Neutrophil (primary cell): ENCODE measurements at regions not wholly inside any gene's neighbourhood (a gene's known extent, or its start where the extent isn't known, plus 50 kb on each side); places are given as distances from the start of the nearest gene placed in this dataset.

Experiments
- H3K27ac ChIP-seq: fragments of 200-600 bp; sonication (generic); 2 replicates; pipeline ENCODE4 v1.5.1; 2016; ENCODE audit warnings: mild to moderate bottlenecking, moderate library complexity
- H3K27me3 ChIP-seq: fragments of 200-600 bp; sonication (generic); 2 replicates; pipeline ENCODE4 v1.6.0; 2016; ENCODE audit warnings: mild to moderate bottlenecking
- H3K36me3 ChIP-seq: fragments of 200-600 bp; sonication (generic); 2 replicates; pipeline ENCODE4 v1.5.1; 2017
- H3K4me1 ChIP-seq, 2 experiments: fragments of 200-600 bp in 1 of 2; sonication (generic) in 1 of 2; 1 replicate in 1 of 2; 2 replicates in 1 of 2; pipeline versions ENCODE4 v1.5.1 to v1.6.1; 2013 to 2016; ENCODE audit warnings: low read depth in 1 of 2, low read length in 1 of 2, mild to moderate bottlenecking in 1 of 2, moderate library complexity in 1 of 2; ENCODE audit not compliant: control insufficient read depth in 1 of 2, insufficient read depth in 1 of 2
- H3K4me3 ChIP-seq, 2 experiments: fragments of 200-600 bp in 1 of 2; sonication (generic) in 1 of 2; 1 replicate in 1 of 2; 2 replicates in 1 of 2; pipeline ENCODE4 v1.5.1; 2013 to 2016; ENCODE audit warnings: low read depth in 1 of 2, low read length in 1 of 2, mild to moderate bottlenecking in 1 of 2, moderate library complexity in 1 of 2
- H3K9me3 ChIP-seq: fragments of 200-600 bp; sonication (generic); 2 replicates; pipeline ENCODE4 v1.5.1; 2016
- TF ChIP-seq, protein P1 (sequence below): fragments of 200-600 bp; sonication (generic); IDR thresholded peaks from 2 replicates; pipeline ENCODE4 v1.5.1; 2016; ENCODE audit warnings: antibody characterized with exemption

DNA sequence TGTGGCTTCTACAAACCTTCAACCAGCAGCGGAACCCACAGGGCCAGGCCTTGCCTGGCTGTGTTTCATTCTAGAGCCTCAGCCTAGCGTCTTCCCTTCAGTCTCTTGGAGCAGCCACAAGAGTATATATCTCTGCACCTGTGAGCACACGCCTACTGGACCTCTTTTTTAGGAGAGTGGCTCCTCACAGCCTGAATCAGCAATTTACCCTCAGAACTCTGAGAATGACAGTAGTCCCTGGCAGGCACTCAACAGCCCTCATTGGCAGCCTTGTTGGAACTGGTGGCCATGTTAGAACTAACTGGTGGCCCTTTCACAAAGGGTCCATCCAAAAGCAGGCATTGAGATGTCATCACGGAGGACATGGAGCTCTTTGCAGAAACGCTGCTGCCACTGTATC lies 138.9 kb downstream of the BCOR start:
- Histone ChIP-seq H3K36me3 (no peaks in the 10 kb centered on the region), H3K4me1 (peaks cover 9 to 14% of the 10 kb centered on the region in 2 experiments), H3K27ac (no peak overlapping the region), H3K9me3 (no peaks in the 10 kb centered on the region), H3K4me3 (no peak overlapping the region), H3K27me3 (no peaks in the 10 kb centered on the region)
- TF ChIP-seq, protein P1, sequence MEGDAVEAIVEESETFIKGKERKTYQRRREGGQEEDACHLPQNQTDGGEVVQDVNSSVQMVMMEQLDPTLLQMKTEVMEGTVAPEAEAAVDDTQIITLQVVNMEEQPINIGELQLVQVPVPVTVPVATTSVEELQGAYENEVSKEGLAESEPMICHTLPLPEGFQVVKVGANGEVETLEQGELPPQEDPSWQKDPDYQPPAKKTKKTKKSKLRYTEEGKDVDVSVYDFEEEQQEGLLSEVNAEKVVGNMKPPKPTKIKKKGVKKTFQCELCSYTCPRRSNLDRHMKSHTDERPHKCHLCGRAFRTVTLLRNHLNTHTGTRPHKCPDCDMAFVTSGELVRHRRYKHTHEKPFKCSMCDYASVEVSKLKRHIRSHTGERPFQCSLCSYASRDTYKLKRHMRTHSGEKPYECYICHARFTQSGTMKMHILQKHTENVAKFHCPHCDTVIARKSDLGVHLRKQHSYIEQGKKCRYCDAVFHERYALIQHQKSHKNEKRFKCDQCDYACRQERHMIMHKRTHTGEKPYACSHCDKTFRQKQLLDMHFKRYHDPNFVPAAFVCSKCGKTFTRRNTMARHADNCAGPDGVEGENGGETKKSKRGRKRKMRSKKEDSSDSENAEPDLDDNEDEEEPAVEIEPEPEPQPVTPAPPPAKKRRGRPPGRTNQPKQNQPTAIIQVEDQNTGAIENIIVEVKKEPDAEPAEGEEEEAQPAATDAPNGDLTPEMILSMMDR, result no peak

GRCh38 chrX:39960219-39960618 lies 137.5 kb downstream of the BCOR start:
- H3K4me3 ChIP-seq, result no peak overlapping the region
- H3K27ac ChIP-seq, result no peak overlapping the region
- no peaks in the 10 kb centered on the region for H3K9me3 ChIP-seq
- TF ChIP-seq, protein P1, result no peak
- H3K4me1 ChIP-seq, result peaks cover 2 to 5% of the 10 kb centered on the region in 2 experiments
- H3K27me3 ChIP-seq, result no peaks in the 10 kb centered on the region
- H3K36me3 ChIP-seq, result no peaks in the 10 kb centered on the region

DNA sequence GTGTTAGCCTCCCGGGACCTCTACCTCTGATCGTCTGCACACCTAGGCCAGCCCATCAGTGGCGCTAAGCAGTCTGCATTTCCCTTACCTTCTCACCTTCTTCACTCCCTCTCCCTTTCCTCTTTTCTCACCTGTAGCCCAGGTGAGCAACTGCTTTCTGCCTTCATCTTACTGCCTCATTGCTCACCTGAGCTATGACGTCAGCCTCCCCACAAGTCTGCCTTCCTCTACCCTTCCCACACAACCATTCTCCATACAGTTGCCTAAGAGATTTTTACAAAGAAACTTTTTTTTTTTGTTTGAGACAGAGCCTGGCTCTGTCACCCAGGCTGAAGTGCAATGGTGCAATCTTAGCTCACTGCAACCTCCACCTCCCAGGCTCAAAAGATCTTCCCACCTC lies 136.3 kb downstream of the BCOR start:
- Histone ChIP-seq H3K27ac (no peak overlapping the region), H3K36me3 (no peaks in the 10 kb centered on the region), H3K4me3 (no peak overlapping the region), H3K4me1 (no peaks in the 10 kb centered on the region), H3K27me3 (no peaks in the 10 kb centered on the region), H3K9me3 (no peaks in the 10 kb centered on the region)
- TF ChIP-seq, protein P1, result no peak

- Histone ChIP-seq H3K4me3 (no peak overlapping the region), H3K9me3 (no peaks in the 10 kb centered on the region), H3K4me1 (no peaks in the 10 kb centered on the region), H3K36me3 (no peaks in the 10 kb centered on the region), H3K27me3 (no peaks in the 10 kb centered on the region), H3K27ac (no peak overlapping the region)
- TF ChIP-seq, protein P1, result no peak
Measured at GRCh38 chrX:39965051-39965573, 132.6 kb downstream of the BCOR start.

GRCh38 chrX:39966176-39966575 lies 131.6 kb downstream of the BCOR start:
- no peaks in the 10 kb centered on the region for H3K36me3 ChIP-seq
- H3K27ac ChIP-seq, result no peak overlapping the region
- H3K4me3 ChIP-seq, result no peak overlapping the region
- no peaks in the 10 kb centered on the region for H3K27me3 ChIP-seq
- TF ChIP-seq, protein P1, result no peak
- no peaks in the 10 kb centered on the region for H3K9me3 ChIP-seq
- H3K4me1 ChIP-seq, result no peaks in the 10 kb centered on the region

DNA sequence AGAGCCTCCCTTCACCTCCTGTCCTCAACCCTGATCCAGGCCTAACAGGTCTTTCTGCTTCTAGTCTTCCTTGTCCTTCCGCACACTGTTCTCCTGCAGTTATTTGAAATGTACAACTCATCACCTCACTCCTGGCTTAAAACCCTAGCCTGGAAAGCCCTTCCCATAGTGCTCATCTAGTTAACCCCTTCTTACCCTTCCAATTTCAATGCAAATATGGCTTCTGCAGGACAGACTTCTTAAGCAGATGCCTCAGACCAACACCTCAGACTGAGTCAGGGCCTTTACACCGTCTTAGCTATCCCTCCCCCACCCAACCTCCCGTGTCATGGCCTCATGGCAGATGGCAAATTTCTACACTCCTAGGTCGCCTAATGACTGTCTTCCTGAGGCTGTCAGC lies 130.4 kb downstream of the BCOR start:
- Histone ChIP-seq H3K9me3 (no peaks in the 10 kb centered on the region), H3K36me3 (no peaks in the 10 kb centered on the region), H3K4me1 (no peaks in the 10 kb centered on the region), H3K27me3 (no peaks in the 10 kb centered on the region), H3K4me3 (no peak overlapping the region), H3K27ac (no peak overlapping the region)
- TF ChIP-seq, protein P1, result no peak
